ENCODE measurements at regions not wholly inside any gene's neighbourhood (a gene's known extent, or its start where the extent isn't known, plus 50 kb on each side); places are given as distances from the start of the nearest gene placed in this dataset.

DNA sequence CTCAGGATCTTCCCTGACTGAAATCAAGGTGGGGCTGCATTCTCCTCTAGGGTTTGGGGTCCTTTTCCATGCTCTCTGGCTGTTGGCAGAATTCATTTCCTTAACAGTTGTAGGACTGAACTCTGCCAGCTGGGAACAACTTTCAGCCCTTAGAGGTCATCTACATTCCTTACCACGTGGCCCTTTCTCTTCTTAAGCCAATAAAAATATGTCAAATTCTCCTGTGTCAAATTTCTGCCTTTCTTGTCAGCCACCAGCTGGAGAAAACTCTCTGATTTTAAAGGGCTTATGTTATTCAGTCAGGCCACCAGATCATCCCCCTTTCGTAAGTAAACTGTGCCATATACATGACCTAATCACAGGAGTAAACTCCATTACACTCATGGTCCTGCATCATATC lies 95.3 kb upstream of the IL6 start:
- TF ChIP-seq POLR2AphosphoS5 (IDR thresholded peaks at IDR 0.05; ENCODE audit: low read depth, low read length) (no peak), CTCF (IDR thresholded peaks at IDR 0.05) (no peak), TCF7L2 (IDR thresholded peaks at IDR 0.05; ENCODE audit: low read depth, low read length) (no peak), REST (IDR thresholded peaks at IDR 0.05; ENCODE audit: insufficient read depth in 1 of 2, low read depth in 2 of 2, low read length in 1 of 2) (no peak)
